Heart right ventricle (tissue), 16 donors: ENCODE measurements at regions not wholly inside any gene's neighbourhood (a gene's known extent, or its start where the extent isn't known, plus 50 kb on each side); places are given as distances from the start of the nearest gene placed in this dataset.

Experiments used
- ATAC-seq, 8 donors: fragments of 200-7000 bp; cut with Tn5 transposase; one replicate each; pipeline ENCODE4 v1.9.1; 2020; ENCODE audit warnings: mild to moderate bottlenecking in 8 of 8, moderate library complexity in 8 of 8, moderate number of reproducible peaks in 1 of 8
- DNase-seq, 2 donors: peaks; one replicate each; pipeline ENCODE4 v3.0.0-alpha.2; 2020
- H3K27ac ChIP-seq, 10 donors: fragments of 200-600 bp; sonication (generic) in 2 of 10; one replicate each; pipeline versions ENCODE4 v1.5.0 to v1.8.0; 2020 to 2022; ENCODE audit warnings: mild to moderate bottlenecking in 3 of 10
- H3K27me3 ChIP-seq, 7 donors: fragments of 200-600 bp; one replicate each; pipeline ENCODE4 v1.8.0; 2021 to 2022; ENCODE audit warnings: mild to moderate bottlenecking in 2 of 7
- H3K36me3 ChIP-seq, 9 donors: fragments of 200-600 bp; sonication (generic) in 1 of 9; one replicate each; pipeline versions ENCODE4 v1.5.0 to v1.8.0; 2020 to 2022; ENCODE audit warnings: mild to moderate bottlenecking in 2 of 9
- H3K4me1 ChIP-seq, 9 donors: fragments of 200-600 bp; sonication (generic) in 1 of 9; one replicate each; pipeline versions ENCODE4 v1.5.0 to v1.8.0; 2020 to 2022; ENCODE audit warnings: mild to moderate bottlenecking in 4 of 9
- H3K4me3 ChIP-seq, 10 donors: fragments of 200-600 bp; sonication (generic) in 2 of 10; one replicate each; pipeline versions ENCODE4 v1.5.0 to v1.8.0; 2020 to 2022; ENCODE audit warnings: mild to moderate bottlenecking in 7 of 10, moderate library complexity in 2 of 10
- H3K9me3 ChIP-seq, 11 donors: fragments of 200-600 bp in 10 of 11; sonication (generic) in 2 of 11; one replicate each; pipeline versions ENCODE4 v1.5.0 to v1.8.0; 2013 to 2022; ENCODE audit warnings: mild to moderate bottlenecking in 2 of 11, control low read depth in 1 of 11, moderate library complexity in 1 of 11
- WGBS, 2 donors: extraction: QIAGEN DNeasy Blood & Tissue Kit; methylation state at CpG; one replicate each; pipeline ENCODE4 v1.1.7; 2013; ENCODE audit warnings: inconsistent platforms in 1 of 2; 5-methylcytosine and 5-hydroxymethylcytosine counted together
- intact Hi-C, 10 donors: fragments of 100-400 bp; cut with DNase I; formaldehyde crosslinking; loops; one replicate each; pipeline versions ENCODE4 v1.11.1 to v1.14.2; 2022
- TF ChIP-seq, protein P1 (sequence below), 9 donors: fragments of 200-600 bp; sonication (generic) in 2 of 9; IDR thresholded peaks; one replicate each; pipeline versions ENCODE4 v1.5.0 to v1.8.0; 2021 to 2022; ENCODE audit warnings: antibody characterized with exemption in 9 of 9, mild to moderate bottlenecking in 5 of 9, moderate library complexity in 1 of 9
- donor health status: Arrhythmogenic right ventricular cardiomyopathy.
- donor health status: ischemic (EF 13 %, LVEDD 7.1; RV severe dilation, severe dysfunction).
- donor health status: healthy with polysubstance abuse.
- donor health status: DM: no; HTN: yes; CAD: no.
- donor health status: DM: no; HTN: no; CAD: no.
- donor health status: ischemic (EF 25% LVEDD 6.9; RV normal size, moderate dysfunction).
- donor health status: ischemic (EF 25% LVEDD 5.7; RV mildly dilated, moderate dysfunction).
- donor health status: healthy.
- donor health status: DM: yes; HTN: yes; CAD: no.
- donor health status: Ischemic cardiomyopathy.
- donor health status: ischemic (EF 35%, LVEDD 5.7; RV mildly dilated, moderate dysfunction).
- donor health status: nonischemic (EF 11% LVEDD 7.7; RV severe dilation, severe dysfunction).
- donor health status: DM: yes; HTN: yes; CAD: no.
- donor health status: PGD.
- donor health status: ischemic (EF 29% LVEDD 5.4; RV normal size, mild dysfunction).
- donor health status: nonischemic (EF 23%, LVEDD 6.1; RV moderate dilation, normal function).

DNA sequence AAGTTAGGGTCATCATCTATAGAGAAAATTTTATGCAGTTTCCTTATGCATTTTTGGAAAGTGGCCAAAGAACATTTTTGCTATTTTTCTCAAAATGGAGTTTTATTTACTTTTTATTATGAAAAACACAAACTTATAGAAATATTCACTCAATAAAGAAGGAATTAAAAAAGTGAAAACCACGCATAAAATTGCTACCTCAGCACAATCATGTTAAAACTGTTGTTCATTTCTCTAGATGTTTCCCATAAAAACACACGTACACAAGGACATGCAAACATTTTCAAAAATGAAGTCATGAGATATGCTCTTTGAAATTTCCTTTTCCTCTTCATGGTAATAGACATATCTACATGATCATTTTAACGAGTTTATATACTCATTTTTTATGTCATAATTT, 536.8 kb upstream of the MAGEB18 start:
- no peaks in the 10 kb centered on the region for H3K27me3 ChIP-seq
- intact Hi-C loops: no loop called here
- peaks cover 0 to 10% (median 0%) of the 10 kb centered on the region in 11 donors for H3K9me3 ChIP-seq
- no peak overlapping the region for H3K4me3 ChIP-seq
- DNase-seq (no peak), ATAC-seq (no peak)
- WGBS, 2 donors: 81 to 91% methylated on average over 3 of the region's 3 CpGs
- no peaks in the 10 kb centered on the region for H3K36me3 ChIP-seq
- H3K27ac ChIP-seq: no peak overlapping the region
- no peaks in the 10 kb centered on the region for H3K4me1 ChIP-seq
- TF ChIP-seq, protein P1, sequence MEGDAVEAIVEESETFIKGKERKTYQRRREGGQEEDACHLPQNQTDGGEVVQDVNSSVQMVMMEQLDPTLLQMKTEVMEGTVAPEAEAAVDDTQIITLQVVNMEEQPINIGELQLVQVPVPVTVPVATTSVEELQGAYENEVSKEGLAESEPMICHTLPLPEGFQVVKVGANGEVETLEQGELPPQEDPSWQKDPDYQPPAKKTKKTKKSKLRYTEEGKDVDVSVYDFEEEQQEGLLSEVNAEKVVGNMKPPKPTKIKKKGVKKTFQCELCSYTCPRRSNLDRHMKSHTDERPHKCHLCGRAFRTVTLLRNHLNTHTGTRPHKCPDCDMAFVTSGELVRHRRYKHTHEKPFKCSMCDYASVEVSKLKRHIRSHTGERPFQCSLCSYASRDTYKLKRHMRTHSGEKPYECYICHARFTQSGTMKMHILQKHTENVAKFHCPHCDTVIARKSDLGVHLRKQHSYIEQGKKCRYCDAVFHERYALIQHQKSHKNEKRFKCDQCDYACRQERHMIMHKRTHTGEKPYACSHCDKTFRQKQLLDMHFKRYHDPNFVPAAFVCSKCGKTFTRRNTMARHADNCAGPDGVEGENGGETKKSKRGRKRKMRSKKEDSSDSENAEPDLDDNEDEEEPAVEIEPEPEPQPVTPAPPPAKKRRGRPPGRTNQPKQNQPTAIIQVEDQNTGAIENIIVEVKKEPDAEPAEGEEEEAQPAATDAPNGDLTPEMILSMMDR (IDR thresholded peaks at IDR 0.05): no peak

DNA sequence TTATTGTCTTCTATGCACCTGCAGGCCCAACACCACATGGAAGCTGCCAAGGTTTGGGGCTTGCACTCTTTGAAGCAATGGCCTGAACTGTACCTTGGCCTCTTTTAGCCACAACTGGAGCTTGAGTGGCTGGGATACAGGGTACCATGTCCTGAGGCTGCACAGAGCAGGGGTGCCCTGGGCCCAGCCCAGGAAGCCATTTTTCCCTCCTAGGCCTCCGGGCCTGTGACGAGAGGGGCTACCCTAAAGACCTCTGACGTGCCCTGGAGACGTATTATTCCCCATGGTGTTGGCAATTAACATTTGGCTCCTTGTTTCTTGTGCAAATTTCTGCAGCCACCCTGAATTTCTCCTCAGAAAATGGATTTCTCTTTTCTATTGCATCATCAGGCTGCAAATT, 519.9 kb upstream of the MAGEB18 start:
- Histone ChIP-seq H3K27ac (no peak overlapping the region), H3K4me3 (no peak overlapping the region), H3K27me3 (no peaks in the 10 kb centered on the region), H3K4me1 (no peaks in the 10 kb centered on the region), H3K36me3 (no peaks in the 10 kb centered on the region), H3K9me3 (no peaks in the 10 kb centered on the region)
- intact Hi-C loops: no loop called here
- TF ChIP-seq, protein P1 (IDR thresholded peaks at IDR 0.05): no peak
- ATAC-seq (no peak), DNase-seq (no peak)
- 60 to 69% methylated on average over 4 of the region's 4 CpGs for WGBS, 2 donors

DNA sequence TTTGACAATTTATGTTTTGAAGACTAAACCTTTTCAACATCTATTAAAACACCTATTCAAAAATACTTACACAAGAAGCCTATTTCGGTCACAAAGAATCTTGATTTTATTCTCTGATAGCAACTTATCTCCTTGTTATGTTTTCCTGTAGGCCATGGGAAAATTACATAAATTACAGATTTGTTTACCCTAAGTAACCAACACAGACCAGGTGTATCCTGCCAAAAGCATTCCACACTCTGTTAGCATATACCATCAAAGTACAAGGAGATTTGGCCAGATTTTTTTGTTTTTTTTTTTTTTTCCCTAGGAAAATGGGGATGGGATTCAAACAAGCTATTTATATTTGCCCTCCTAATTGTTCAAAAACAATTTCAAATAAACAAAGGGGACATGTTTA, 497.9 kb upstream of the MAGEB18 start:
- Histone ChIP-seq H3K27ac (no peak overlapping the region), H3K4me1 (no peaks in the 10 kb centered on the region), H3K27me3 (no peaks in the 10 kb centered on the region), H3K36me3 (no peaks in the 10 kb centered on the region), H3K4me3 (no peak overlapping the region), H3K9me3 (no peaks in the 10 kb centered on the region)
- no peak for ATAC-seq
- TF ChIP-seq, protein P1 (IDR thresholded peaks at IDR 0.05): no peak
- DNase-seq: no peak
- intact Hi-C loops: no loop called here
- WGBS, 2 donors: 0% methylated on average over 1 of the region's 1 CpG

DNA sequence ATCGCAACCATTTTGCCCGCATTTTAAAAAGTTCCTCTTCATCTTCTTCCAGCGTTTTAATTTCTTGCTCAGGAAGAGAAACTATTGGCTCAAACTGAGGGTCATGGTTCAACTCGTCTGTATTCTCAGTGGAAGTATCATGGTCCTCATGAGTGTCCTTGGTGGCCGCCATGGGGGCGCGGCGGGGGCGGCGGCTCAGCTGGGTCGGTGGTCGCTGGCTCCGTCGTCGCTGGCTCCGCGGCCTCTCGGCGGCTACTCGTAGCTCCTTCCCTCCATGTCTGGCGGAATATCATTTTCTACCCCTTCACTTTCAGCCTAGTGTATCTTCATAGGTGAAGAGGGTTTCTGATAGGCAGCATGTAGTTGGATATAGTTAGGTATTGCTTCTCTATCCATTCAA, 492.0 kb upstream of the MAGEB18 start:
- no peaks in the 10 kb centered on the region for H3K36me3 ChIP-seq
- 94 to 99% methylated on average over 21 of the region's 21 CpGs for WGBS, 2 donors
- H3K9me3 ChIP-seq: peaks cover 0 to 8% (median 0%) of the 10 kb centered on the region in 11 donors
- H3K4me3 ChIP-seq: no peak overlapping the region
- H3K27me3 ChIP-seq: no peaks in the 10 kb centered on the region
- TF ChIP-seq, protein P1 (IDR thresholded peaks at IDR 0.05): no peak
- no peak overlapping the region for H3K27ac ChIP-seq
- ATAC-seq (no peak), DNase-seq (no peak)
- no peaks in the 10 kb centered on the region for H3K4me1 ChIP-seq
- intact Hi-C loops: no loop called here

DNA sequence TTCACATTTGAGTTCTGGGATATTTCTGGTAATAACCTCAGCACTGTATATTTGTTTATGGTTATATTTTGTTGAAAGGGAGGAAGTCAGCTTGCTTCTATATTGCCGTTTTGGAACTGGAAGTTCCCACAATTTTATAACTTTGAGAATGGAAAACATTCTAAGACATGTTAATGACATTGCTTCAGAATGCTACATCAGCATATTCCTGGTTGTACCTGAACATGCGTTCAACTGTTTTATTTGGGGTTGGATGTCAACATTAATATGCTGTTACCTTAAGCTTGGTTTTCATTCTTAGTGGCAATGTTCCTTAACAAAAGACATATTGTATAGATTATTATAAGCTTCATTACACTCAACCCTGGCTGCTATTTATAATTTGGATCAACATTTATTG, 489.4 kb upstream of the MAGEB18 start:
- ATAC-seq: no peak
- TF ChIP-seq, protein P1 (IDR thresholded peaks at IDR 0.05): no peak
- Histone ChIP-seq H3K27ac (no peak overlapping the region), H3K4me1 (no peaks in the 10 kb centered on the region), H3K4me3 (no peak overlapping the region), H3K9me3 (peaks cover 0 to 8% (median 0%) of the 10 kb centered on the region in 11 donors), H3K36me3 (no peaks in the 10 kb centered on the region), H3K27me3 (no peaks in the 10 kb centered on the region)
- 83 to 93% methylated on average over 2 of the region's 2 CpGs for WGBS, 2 donors
- DNase-seq: no peak
- intact Hi-C loops: no loop called here
